T47D (cell line): ENCODE measurements at regions not wholly inside any gene's neighbourhood (a gene's known extent, or its start where the extent isn't known, plus 50 kb on each side); places are given as distances from the start of the nearest gene placed in this dataset.
A peak's percentile ranks its signal among the peaks of the same experiment; 100 is the strongest.

ENCODE experiments used
- DNase-seq, 2 experiments: peaks; one replicate each; pipeline versions ENCODE4 v3.0.0 to v3.0.0-alpha.2; 2011 to 2012; ENCODE audit warnings: low read depth in 1 of 2, low spot score in 1 of 2
- JUND ChIP-seq: IDR thresholded peaks from 2 replicates; pipeline ENCODE4 v1.6.1; 2012; ENCODE audit warnings: low read depth
- in situ Hi-C: cut with HindIII; loops from 2 replicates; pipeline ENCODE4 v1.10.0; 2016; ENCODE audit warnings: low sequenced_read_pairs, low pct_unique_long_range_greater_than_20kb

- in situ Hi-C loops, result no loop called here
- no peak for TF ChIP-seq JUND
- DNase-seq, result no peak
Measured at GRCh38 chr7:25787336-25787735, 364.7 kb upstream of the NFE2L3 start.

- TF ChIP-seq JUND, result no peak
- in situ Hi-C loops, result no loop called here
- no peak for DNase-seq
Measured at GRCh38 chr7:25788371-25788770, 363.6 kb upstream of the NFE2L3 start.

GRCh38 chr7:25788961-25789620, 362.9 kb upstream of the NFE2L3 start:
- in situ Hi-C loops, result no loop called here

GRCh38 chr7:25789701-25790640, 362.0 kb upstream of the NFE2L3 start:
- TF ChIP-seq JUND, result no peak
- no peak for DNase-seq
- in situ Hi-C loops, result no loop called here

More at GRCh38 chr7:25788961-25789620, 362.9 kb upstream of the NFE2L3 start:
- TF ChIP-seq JUND, result no peak
- no peak for DNase-seq

DNA sequence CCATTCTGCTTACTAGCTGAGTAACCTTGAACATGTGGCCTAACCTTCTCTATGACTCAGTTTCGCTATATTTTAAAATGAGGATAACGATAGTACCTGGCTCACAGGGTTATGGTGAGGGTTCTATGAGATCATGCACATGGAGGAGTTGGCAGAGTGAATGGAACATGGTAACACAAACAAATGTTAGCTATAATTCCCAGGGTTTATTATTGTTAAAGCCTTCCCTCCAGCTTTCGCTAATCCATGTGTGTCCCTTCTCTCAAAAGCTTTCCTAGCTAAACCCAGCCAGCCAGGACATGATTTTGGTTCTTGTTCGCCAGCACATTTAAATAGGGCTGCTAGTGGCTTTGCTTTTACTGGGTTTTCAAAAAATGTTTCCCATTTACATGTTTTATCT, 361.0 kb upstream of the NFE2L3 start:
- TF ChIP-seq JUND, result no peak
- no peak for DNase-seq
- in situ Hi-C loops, result no loop called here

DNA sequence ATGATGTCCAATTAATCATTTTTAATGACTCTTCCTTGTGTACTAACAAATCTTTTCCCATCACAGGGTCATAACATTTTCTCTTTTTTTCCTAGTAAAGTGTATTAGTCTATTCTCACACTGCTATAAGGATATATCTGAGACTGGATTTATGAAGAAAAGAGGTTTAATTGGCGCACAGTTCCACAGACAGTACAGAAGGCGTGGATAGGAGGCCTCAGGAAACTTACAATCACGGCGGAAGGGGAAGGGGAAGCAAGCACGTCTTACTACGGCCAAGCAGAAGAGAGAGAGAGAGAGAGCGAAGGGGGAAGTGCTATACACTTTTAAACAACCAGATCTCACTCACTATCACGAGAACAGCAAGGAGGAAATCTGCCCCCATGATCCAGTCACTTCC, 359.4 kb upstream of the NFE2L3 start:
- in situ Hi-C loops, result no loop called here
- no peak for TF ChIP-seq JUND
- no peak for DNase-seq

GRCh38 chr7:25795824-25796235, 356.2 kb upstream of the NFE2L3 start:
- in situ Hi-C loops, result no loop called here
- DNase-seq, result peak in 1 of 2 experiments; percentile 25
- TF ChIP-seq JUND, result no peak

GRCh38 chr7:25798344-25798743, 353.7 kb upstream of the NFE2L3 start:
- in situ Hi-C loops, result no loop called here
- DNase-seq, result no peak
- no peak for TF ChIP-seq JUND

DNA sequence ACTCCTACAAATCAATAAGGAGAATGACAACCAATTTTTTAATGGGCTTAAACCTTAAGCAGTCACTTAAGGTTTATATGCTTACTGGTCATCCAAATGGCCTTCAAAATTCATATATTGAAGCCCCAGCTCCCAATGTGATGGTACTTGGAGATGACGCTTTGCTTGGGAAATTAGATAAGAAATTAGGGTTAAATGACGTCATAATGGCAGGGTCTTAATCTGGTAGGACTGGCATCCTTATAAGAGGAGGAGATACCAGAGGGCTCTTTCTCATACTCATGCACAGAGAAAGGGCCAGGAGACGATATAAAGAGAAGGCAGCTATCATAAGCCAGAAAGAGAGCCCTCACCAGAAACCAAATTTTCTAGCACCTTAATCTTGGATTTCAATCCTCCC, 350.8 kb upstream of the NFE2L3 start:
- no peak for TF ChIP-seq JUND
- DNase-seq, result no peak
- in situ Hi-C loops, result no loop called here

DNA sequence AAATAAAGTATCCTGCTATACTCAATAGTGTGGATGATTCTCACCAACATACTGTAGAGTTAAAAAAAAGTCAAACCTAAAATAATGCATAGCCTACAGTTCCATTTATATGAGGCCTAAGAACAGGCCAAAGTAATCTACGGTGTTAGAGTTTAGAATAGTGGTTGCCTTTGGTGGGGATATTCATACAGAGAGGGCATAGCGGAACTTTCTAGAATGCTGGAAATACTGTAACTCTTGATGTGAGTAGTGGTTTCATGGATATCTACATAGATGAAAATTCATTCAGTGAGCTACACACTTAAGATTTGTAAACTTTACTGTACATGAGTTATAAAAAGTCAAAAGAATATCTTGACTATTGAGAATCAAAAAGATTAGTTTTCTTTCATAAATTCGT, 349.9 kb upstream of the NFE2L3 start:
- no peak for DNase-seq
- TF ChIP-seq JUND, result no peak
- in situ Hi-C loops, result no loop called here

DNA sequence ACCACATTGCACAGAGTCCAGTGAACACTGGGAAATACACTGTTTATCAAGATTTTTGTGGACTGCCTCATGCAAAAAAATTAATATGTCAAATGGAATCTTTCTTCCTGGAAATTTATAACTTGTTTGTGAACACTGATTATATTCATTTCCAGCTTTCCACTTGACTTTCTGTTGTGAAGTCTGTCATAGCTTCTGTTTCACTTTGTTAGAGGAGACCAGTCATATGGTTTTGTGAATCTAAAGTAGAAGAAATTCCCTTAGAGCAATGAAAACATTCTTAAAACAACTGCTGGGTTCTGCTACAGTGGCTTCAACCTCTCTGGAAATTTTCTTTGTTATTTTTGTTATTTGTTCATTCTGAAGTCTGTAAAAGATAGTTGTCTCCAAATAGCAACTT, 349.5 kb upstream of the NFE2L3 start:
- TF ChIP-seq JUND, result no peak
- in situ Hi-C loops, result no loop called here
- DNase-seq, result no peak

GRCh38 chr7:25803117-25803887, 348.7 kb upstream of the NFE2L3 start:
- TF ChIP-seq JUND, result no peak
- in situ Hi-C loops, result no loop called here
- DNase-seq, result no peak
